ENCODE measurements at regions not wholly inside any gene's neighbourhood (a gene's known extent, or its start where the extent isn't known, plus 50 kb on each side); places are given as distances from the start of the nearest gene placed in this dataset.

DNA sequence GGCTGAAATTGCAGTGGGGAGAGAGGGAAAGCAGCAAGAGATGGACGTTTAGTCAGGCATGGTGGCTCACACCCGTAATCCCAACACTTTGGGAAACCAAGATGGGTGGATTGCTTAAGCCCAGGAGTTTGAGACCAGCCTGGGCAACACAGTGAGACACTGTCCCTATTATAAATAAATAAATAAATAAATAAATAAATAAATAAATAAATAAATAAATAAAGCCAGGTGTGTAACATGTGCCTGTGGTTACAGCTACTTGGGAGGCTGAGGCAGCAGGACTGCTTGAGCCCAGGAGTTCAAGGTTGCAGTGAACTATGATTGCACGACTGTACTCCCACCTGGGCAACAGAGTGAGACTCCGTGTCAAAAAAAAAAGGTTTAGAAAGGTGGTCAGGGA lies 54.0 kb upstream of the ARPP19 start:
- no peak overlapping the region for H3K27ac Mint-ChIP-seq
- no peaks in the 10 kb centered on the region for H3K36me3 Mint-ChIP-seq
- 0 out of 2 replicates have a peak, but pooled peaks cover 1% of the 10 kb centered on the region for H3K4me1 Mint-ChIP-seq
- H3K4me3 Mint-ChIP-seq, result no peak overlapping the region
- ChIA-PET CTCF (no interaction called here), POLR2A (no interaction called here)
- DNase-seq (ENCODE audit: low spot score) (no peak), ATAC-seq (no peak)
- no peak for TF ChIP-seq ESRRA (CRISPR knock-in tag; IDR thresholded peaks at IDR 0.05; ENCODE audit: borderline replicate concordance)
- TF ChIP-seq IRF2 (CRISPR knock-in tag; IDR thresholded peaks at IDR 0.05; ENCODE audit: borderline replicate concordance, low read depth), result no peak
- TF ChIP-seq NFATC4 (CRISPR knock-in tag; IDR thresholded peaks at IDR 0.05), result no peak
- TF ChIP-seq, protein P1, sequence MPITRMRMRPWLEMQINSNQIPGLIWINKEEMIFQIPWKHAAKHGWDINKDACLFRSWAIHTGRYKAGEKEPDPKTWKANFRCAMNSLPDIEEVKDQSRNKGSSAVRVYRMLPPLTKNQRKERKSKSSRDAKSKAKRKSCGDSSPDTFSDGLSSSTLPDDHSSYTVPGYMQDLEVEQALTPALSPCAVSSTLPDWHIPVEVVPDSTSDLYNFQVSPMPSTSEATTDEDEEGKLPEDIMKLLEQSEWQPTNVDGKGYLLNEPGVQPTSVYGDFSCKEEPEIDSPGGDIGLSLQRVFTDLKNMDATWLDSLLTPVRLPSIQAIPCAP (CRISPR knock-in tag; IDR thresholded peaks at IDR 0.05), result no peak
- TF ChIP-seq ZNF671 (CRISPR knock-in tag; IDR thresholded peaks at IDR 0.05), result no peak
- TF ChIP-seq, protein P2, sequence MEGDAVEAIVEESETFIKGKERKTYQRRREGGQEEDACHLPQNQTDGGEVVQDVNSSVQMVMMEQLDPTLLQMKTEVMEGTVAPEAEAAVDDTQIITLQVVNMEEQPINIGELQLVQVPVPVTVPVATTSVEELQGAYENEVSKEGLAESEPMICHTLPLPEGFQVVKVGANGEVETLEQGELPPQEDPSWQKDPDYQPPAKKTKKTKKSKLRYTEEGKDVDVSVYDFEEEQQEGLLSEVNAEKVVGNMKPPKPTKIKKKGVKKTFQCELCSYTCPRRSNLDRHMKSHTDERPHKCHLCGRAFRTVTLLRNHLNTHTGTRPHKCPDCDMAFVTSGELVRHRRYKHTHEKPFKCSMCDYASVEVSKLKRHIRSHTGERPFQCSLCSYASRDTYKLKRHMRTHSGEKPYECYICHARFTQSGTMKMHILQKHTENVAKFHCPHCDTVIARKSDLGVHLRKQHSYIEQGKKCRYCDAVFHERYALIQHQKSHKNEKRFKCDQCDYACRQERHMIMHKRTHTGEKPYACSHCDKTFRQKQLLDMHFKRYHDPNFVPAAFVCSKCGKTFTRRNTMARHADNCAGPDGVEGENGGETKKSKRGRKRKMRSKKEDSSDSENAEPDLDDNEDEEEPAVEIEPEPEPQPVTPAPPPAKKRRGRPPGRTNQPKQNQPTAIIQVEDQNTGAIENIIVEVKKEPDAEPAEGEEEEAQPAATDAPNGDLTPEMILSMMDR (IDR thresholded peaks at IDR 0.05), result no peak
- no peak for TF ChIP-seq GTF2I (CRISPR knock-in tag; conservative IDR thresholded peaks at IDR 0.05)
- no peak for TF ChIP-seq TEAD4 (CRISPR knock-in tag; IDR thresholded peaks at IDR 0.05)
- no peak for TF ChIP-seq TP53 (CRISPR knock-in tag; IDR thresholded peaks at IDR 0.05)
- TF ChIP-seq PRRX2 (CRISPR knock-in tag; IDR thresholded peaks at IDR 0.05), result no peak
- TF ChIP-seq SMAD3 (CRISPR knock-in tag; IDR thresholded peaks at IDR 0.05; ENCODE audit: borderline replicate concordance), result no peak
- TF ChIP-seq, protein P3, sequence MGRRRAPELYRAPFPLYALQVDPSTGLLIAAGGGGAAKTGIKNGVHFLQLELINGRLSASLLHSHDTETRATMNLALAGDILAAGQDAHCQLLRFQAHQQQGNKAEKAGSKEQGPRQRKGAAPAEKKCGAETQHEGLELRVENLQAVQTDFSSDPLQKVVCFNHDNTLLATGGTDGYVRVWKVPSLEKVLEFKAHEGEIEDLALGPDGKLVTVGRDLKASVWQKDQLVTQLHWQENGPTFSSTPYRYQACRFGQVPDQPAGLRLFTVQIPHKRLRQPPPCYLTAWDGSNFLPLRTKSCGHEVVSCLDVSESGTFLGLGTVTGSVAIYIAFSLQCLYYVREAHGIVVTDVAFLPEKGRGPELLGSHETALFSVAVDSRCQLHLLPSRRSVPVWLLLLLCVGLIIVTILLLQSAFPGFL (CRISPR knock-in tag; IDR thresholded peaks at IDR 0.05; ENCODE audit: borderline replicate concordance), result no peak
- no peak for TF ChIP-seq ZNF416 (CRISPR knock-in tag; IDR thresholded peaks at IDR 0.05)
- TF ChIP-seq NFE2L1 (CRISPR knock-in tag; IDR thresholded peaks at IDR 0.05), result no peak
- TF ChIP-seq ETV6 (CRISPR knock-in tag; IDR thresholded peaks at IDR 0.05), result no peak
- TF ChIP-seq MYBL2 (CRISPR knock-in tag; IDR thresholded peaks at IDR 0.05), result no peak
- TF ChIP-seq TCF7 (CRISPR knock-in tag; IDR thresholded peaks at IDR 0.05; ENCODE audit: low read depth), result no peak
- H3K27me3 Mint-ChIP-seq (ENCODE audit: low read depth), result no peaks in the 10 kb centered on the region
- H3K9me3 Mint-ChIP-seq, result no peaks in the 10 kb centered on the region

DNA sequence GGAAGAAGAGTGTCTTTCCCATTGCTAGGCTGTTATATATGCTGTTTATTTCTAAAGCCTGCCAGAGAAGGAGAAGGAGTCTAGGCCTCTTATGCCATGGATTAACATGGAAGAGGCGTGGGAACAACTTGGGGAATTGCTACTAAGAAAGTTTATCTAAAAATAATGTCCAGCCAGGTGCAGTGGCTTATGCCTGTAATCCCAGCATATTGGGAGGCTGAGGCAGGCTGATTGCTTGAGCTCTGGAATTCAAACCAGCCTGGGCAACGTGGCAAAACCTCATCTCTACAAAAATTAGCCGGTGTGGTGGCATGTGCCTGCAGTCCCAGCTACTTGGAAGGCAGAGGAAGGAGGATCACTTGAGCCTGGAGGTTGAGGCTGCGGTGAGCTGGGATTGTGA lies 51.7 kb upstream of the ARPP19 start:
- Mint-ChIP-seq H3K9me3 (no peaks in the 10 kb centered on the region), H3K36me3 (no peaks in the 10 kb centered on the region), H3K4me1 (0 out of 2 replicates have a peak, but pooled peaks cover 4% of the 10 kb centered on the region), H3K4me3 (no peak overlapping the region), H3K27me3 (ENCODE audit: low read depth) (no peaks in the 10 kb centered on the region), H3K27ac (no peak overlapping the region)
- TF ChIP-seq, protein P4, sequence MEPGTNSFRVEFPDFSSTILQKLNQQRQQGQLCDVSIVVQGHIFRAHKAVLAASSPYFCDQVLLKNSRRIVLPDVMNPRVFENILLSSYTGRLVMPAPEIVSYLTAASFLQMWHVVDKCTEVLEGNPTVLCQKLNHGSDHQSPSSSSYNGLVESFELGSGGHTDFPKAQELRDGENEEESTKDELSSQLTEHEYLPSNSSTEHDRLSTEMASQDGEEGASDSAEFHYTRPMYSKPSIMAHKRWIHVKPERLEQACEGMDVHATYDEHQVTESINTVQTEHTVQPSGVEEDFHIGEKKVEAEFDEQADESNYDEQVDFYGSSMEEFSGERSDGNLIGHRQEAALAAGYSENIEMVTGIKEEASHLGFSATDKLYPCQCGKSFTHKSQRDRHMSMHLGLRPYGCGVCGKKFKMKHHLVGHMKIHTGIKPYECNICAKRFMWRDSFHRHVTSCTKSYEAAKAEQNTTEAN (CRISPR knock-in tag; IDR thresholded peaks at IDR 0.05), result no peak
- TF ChIP-seq TEAD4 (CRISPR knock-in tag; IDR thresholded peaks at IDR 0.05), result no peak
- TF ChIP-seq MYBL2 (CRISPR knock-in tag; IDR thresholded peaks at IDR 0.05), result no peak
- no peak for TF ChIP-seq ZNF671 (CRISPR knock-in tag; IDR thresholded peaks at IDR 0.05)
- TF ChIP-seq, protein P5, sequence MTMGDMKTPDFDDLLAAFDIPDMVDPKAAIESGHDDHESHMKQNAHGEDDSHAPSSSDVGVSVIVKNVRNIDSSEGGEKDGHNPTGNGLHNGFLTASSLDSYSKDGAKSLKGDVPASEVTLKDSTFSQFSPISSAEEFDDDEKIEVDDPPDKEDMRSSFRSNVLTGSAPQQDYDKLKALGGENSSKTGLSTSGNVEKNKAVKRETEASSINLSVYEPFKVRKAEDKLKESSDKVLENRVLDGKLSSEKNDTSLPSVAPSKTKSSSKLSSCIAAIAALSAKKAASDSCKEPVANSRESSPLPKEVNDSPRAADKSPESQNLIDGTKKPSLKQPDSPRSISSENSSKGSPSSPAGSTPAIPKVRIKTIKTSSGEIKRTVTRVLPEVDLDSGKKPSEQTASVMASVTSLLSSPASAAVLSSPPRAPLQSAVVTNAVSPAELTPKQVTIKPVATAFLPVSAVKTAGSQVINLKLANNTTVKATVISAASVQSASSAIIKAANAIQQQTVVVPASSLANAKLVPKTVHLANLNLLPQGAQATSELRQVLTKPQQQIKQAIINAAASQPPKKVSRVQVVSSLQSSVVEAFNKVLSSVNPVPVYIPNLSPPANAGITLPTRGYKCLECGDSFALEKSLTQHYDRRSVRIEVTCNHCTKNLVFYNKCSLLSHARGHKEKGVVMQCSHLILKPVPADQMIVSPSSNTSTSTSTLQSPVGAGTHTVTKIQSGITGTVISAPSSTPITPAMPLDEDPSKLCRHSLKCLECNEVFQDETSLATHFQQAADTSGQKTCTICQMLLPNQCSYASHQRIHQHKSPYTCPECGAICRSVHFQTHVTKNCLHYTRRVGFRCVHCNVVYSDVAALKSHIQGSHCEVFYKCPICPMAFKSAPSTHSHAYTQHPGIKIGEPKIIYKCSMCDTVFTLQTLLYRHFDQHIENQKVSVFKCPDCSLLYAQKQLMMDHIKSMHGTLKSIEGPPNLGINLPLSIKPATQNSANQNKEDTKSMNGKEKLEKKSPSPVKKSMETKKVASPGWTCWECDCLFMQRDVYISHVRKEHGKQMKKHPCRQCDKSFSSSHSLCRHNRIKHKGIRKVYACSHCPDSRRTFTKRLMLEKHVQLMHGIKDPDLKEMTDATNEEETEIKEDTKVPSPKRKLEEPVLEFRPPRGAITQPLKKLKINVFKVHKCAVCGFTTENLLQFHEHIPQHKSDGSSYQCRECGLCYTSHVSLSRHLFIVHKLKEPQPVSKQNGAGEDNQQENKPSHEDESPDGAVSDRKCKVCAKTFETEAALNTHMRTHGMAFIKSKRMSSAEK (CRISPR knock-in tag; IDR thresholded peaks at IDR 0.05; ENCODE audit: borderline replicate concordance), result no peak
- TF ChIP-seq, protein P6, sequence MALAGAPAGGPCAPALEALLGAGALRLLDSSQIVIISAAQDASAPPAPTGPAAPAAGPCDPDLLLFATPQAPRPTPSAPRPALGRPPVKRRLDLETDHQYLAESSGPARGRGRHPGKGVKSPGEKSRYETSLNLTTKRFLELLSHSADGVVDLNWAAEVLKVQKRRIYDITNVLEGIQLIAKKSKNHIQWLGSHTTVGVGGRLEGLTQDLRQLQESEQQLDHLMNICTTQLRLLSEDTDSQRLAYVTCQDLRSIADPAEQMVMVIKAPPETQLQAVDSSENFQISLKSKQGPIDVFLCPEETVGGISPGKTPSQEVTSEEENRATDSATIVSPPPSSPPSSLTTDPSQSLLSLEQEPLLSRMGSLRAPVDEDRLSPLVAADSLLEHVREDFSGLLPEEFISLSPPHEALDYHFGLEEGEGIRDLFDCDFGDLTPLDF (CRISPR knock-in tag; IDR thresholded peaks at IDR 0.05), result no peak
- no peak for DNase-seq (ENCODE audit: low spot score)
- POLR2A ChIA-PET, result no interaction called here
- CTCF ChIA-PET, result no interaction called here
- no peak for ATAC-seq
